Smooth muscle cell (in vitro differentiated cells): ENCODE measurements at regions not wholly inside any gene's neighbourhood (a gene's known extent, or its start where the extent isn't known, plus 50 kb on each side); places are given as distances from the start of the nearest gene placed in this dataset.

Experiments used
- DNase-seq: peaks from one replicate; lab custom pipeline; 2025; ENCODE audit not compliant: unreplicated experiment; lab: John Stamatoyannopoulos, UW
- H2AFZ ChIP-seq: fragments of 200-600 bp; sonication (generic); 2 replicates; pipeline ENCODE4 v1.6.0; 2016; ENCODE audit warnings: antibody characterized with exemption, low read depth, mild to moderate bottlenecking
- H3F3A ChIP-seq: fragments of 200-600 bp; sonication (generic); 2 replicates; pipeline ENCODE4 v1.6.0; 2017; ENCODE audit warnings: antibody characterized with exemption, low read depth
- H3K27ac ChIP-seq: fragments of 200-600 bp; sonication (generic); 2 replicates; pipeline ENCODE4 v1.5.1; 2016; ENCODE audit warnings: low read depth, mild to moderate bottlenecking
- H3K27me3 ChIP-seq: fragments of 200-600 bp; sonication (generic); 2 replicates; pipeline ENCODE4 v1.6.1; 2016; ENCODE audit warnings: low read depth, mild to moderate bottlenecking
- H3K36me3 ChIP-seq: fragments of 200-600 bp; sonication (generic); 2 replicates; pipeline ENCODE4 v1.5.1; 2016; ENCODE audit warnings: low read depth
- H3K4me1 ChIP-seq: fragments of 200-600 bp; sonication (generic); 2 replicates; pipeline ENCODE4 v1.5.1; 2016; ENCODE audit warnings: low read depth
- H3K4me2 ChIP-seq: fragments of 200-600 bp; sonication (generic); 2 replicates; pipeline ENCODE4 v1.6.0; 2016; ENCODE audit warnings: mild to moderate bottlenecking
- H3K4me3 ChIP-seq: fragments of 200-600 bp; sonication (generic); 2 replicates; pipeline ENCODE4 v1.5.1; 2016; ENCODE audit warnings: mild to moderate bottlenecking
- H3K79me2 ChIP-seq: fragments of 200-600 bp; sonication (generic); 2 replicates; pipeline ENCODE4 v1.6.0; 2016; ENCODE audit warnings: low read depth, mild to moderate bottlenecking
- H3K9ac ChIP-seq: fragments of 200-600 bp; sonication (generic); 2 replicates; pipeline ENCODE4 v1.6.0; 2016; ENCODE audit warnings: low read depth
- H3K9me3 ChIP-seq: fragments of 200-600 bp; sonication (generic); replicated peaks from 2 replicates; pipeline ENCODE4 v1.5.1; 2016; ENCODE audit warnings: low read depth
- H4K20me1 ChIP-seq: fragments of 200-600 bp; sonication (generic); 2 replicates; pipeline ENCODE4 v1.6.0; 2016; ENCODE audit warnings: low read depth
- WGBS: methylation state at CpG from one replicate; pipeline ENCODE4 v1.1.7; 2016; ENCODE audit warnings: low lambda C conversion rate; 5-methylcytosine and 5-hydroxymethylcytosine counted together
- TF ChIP-seq, protein P1 (sequence below): fragments of 200-600 bp; sonication (generic); IDR thresholded peaks from 2 replicates; pipeline ENCODE4 v1.5.1; 2017; ENCODE audit warnings: borderline replicate concordance, mild to moderate bottlenecking, antibody characterized with exemption; ENCODE audit not compliant: insufficient read depth, poor library complexity, severe bottlenecking

GRCh38 chr3:1026395-1026794 lies 66.4 kb upstream of the CNTN6 start:
- H3K9me3 ChIP-seq = no peaks in the 10 kb centered on the region
- H3K27me3 ChIP-seq = no peaks in the 10 kb centered on the region
- 77% methylated on average over 2 of the region's 2 CpGs for WGBS
- H3F3A ChIP-seq = no peaks in the 10 kb centered on the region
- no peak overlapping the region for H2AFZ ChIP-seq
- H3K4me3 ChIP-seq = no peak overlapping the region
- no peak overlapping the region for H3K4me2 ChIP-seq
- H4K20me1 ChIP-seq = no peaks in the 10 kb centered on the region
- H3K9ac ChIP-seq = no peak overlapping the region
- no peaks in the 10 kb centered on the region for H3K79me2 ChIP-seq
- no peaks in the 10 kb centered on the region for H3K4me1 ChIP-seq
- no peak for DNase-seq
- TF ChIP-seq, protein P1, sequence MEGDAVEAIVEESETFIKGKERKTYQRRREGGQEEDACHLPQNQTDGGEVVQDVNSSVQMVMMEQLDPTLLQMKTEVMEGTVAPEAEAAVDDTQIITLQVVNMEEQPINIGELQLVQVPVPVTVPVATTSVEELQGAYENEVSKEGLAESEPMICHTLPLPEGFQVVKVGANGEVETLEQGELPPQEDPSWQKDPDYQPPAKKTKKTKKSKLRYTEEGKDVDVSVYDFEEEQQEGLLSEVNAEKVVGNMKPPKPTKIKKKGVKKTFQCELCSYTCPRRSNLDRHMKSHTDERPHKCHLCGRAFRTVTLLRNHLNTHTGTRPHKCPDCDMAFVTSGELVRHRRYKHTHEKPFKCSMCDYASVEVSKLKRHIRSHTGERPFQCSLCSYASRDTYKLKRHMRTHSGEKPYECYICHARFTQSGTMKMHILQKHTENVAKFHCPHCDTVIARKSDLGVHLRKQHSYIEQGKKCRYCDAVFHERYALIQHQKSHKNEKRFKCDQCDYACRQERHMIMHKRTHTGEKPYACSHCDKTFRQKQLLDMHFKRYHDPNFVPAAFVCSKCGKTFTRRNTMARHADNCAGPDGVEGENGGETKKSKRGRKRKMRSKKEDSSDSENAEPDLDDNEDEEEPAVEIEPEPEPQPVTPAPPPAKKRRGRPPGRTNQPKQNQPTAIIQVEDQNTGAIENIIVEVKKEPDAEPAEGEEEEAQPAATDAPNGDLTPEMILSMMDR = no peak
- no peaks in the 10 kb centered on the region for H3K36me3 ChIP-seq
- no peak overlapping the region for H3K27ac ChIP-seq

- no peaks in the 10 kb centered on the region for H3K27me3 ChIP-seq
- 75% methylated on average over 4 of the region's 4 CpGs for WGBS
These were observed 56.5 kb upstream of the CNTN6 start for GRCh38 chr3:1036207-1036826.

DNA sequence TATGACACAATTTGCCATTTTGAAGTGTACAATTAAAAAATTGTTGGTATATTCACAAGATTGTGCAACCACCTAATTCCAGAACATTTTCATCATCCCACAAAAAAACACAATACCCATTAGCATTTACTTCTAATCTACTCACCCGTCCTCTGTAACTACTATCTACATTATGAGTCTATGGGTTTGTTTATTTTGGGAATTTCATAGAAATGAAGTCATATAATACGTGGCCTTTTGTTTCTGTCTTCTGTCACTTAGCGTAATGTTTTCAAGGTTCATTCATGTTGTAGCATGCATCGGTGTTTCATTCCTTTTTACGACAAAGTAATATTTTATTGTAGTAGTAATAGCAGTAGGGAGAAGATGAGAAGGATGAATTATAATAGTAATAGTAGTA lies 55.2 kb upstream of the CNTN6 start:
- WGBS = 80% methylated on average over 5 of the region's 5 CpGs
- TF ChIP-seq, protein P1 = no peak

More at GRCh38 chr3:1036207-1036826, 56.5 kb upstream of the CNTN6 start:
- Histone ChIP-seq H3K9me3 (no peaks in the 10 kb centered on the region), H3K4me1 (no peaks in the 10 kb centered on the region), H3K27ac (no peak overlapping the region), H3F3A (no peaks in the 10 kb centered on the region), H3K9ac (no peak overlapping the region), H3K4me2 (no peak overlapping the region), H2AFZ (no peak overlapping the region), H3K4me3 (no peak overlapping the region), H4K20me1 (no peaks in the 10 kb centered on the region), H3K79me2 (no peaks in the 10 kb centered on the region), H3K36me3 (no peaks in the 10 kb centered on the region)
- no peak for DNase-seq
- TF ChIP-seq, protein P1 = no peak

More for the DNA sequence above, 55.2 kb upstream of the CNTN6 start:
- Histone ChIP-seq H3K4me1 (no peaks in the 10 kb centered on the region), H3K27me3 (no peaks in the 10 kb centered on the region), H3K79me2 (no peaks in the 10 kb centered on the region), H4K20me1 (no peaks in the 10 kb centered on the region), H3F3A (no peaks in the 10 kb centered on the region), H3K9ac (no peak overlapping the region), H3K36me3 (no peaks in the 10 kb centered on the region), H3K4me2 (no peak overlapping the region), H3K4me3 (no peak overlapping the region), H3K27ac (no peak overlapping the region), H3K9me3 (no peaks in the 10 kb centered on the region), H2AFZ (no peak overlapping the region)
- no peak for DNase-seq
